K562 (cell line): ENCODE measurements at regions not wholly inside any gene's neighbourhood (a gene's known extent, or its start where the extent isn't known, plus 50 kb on each side); places are given as distances from the start of the nearest gene placed in this dataset.

Experiments used
- HEY1 ChIP-seq: fragments of 250-450 bp; sonication (Bioruptor Pico); IDR thresholded peaks from 2 replicates; pipeline ENCODE4 v1.5.0; 2020; ENCODE audit warnings: mild to moderate bottlenecking, moderate library complexity, borderline replicate concordance
- NR2C2 ChIP-seq, 2 experiments: fragments of 200-800 bp in 1 of 2; sonication (Bioruptor generic) in 1 of 2; sonication (generic) in 1 of 2; formaldehyde crosslinking in 1 of 2; IDR thresholded peaks; 2 replicates each; pipeline versions ENCODE4 v1.6.1 to v1.8.0; 2016 to 2022; ENCODE audit warnings: mild to moderate bottlenecking in 1 of 2, missing compliant biosample characterization in 1 of 2, missing genetic modification characterization in 1 of 2, missing genetic modification reagents in 1 of 2
- PRPF4 ChIP-seq: fragments of 200-400 bp; formaldehyde crosslinking; IDR thresholded peaks from one replicate; pipeline ENCODE4 v1.6.1; 2017; ENCODE audit warnings: low read length, low read depth, mild to moderate bottlenecking; ENCODE audit not compliant: insufficient read depth, poor library complexity, severe bottlenecking
- REST ChIP-seq, 2 experiments: fragments of 450-650 bp; formaldehyde crosslinking in 1 of 2; IDR thresholded peaks; 2 replicates each; pipeline versions ENCODE4 v1.4.0 to v1.6.1; 2014 to 2020; ENCODE audit warnings: mild to moderate bottlenecking in 2 of 2, borderline replicate concordance in 1 of 2, low read depth in 1 of 2
- TAF9B ChIP-seq: fragments of 450-650 bp; IDR thresholded peaks from 2 replicates; pipeline ENCODE4 v1.6.1; 2018; ENCODE audit warnings: mild to moderate bottlenecking; ENCODE audit not compliant: partially characterized antibody
- ZBTB34 ChIP-seq: fragments of 250-450 bp; sonication (Bioruptor Pico); IDR thresholded peaks from 2 replicates; pipeline ENCODE4 v1.8.0; 2021; ENCODE audit warnings: mild to moderate bottlenecking, moderate library complexity
- ZNF696 ChIP-seq: fragments of 250-450 bp; sonication (Bioruptor Pico); conservative IDR thresholded peaks from 2 replicates; pipeline ENCODE4 v1.4.0; 2020; ENCODE audit warnings: mild to moderate bottlenecking, moderate library complexity
- ZZZ3 ChIP-seq: fragments of 450-650 bp; IDR thresholded peaks from 2 replicates; pipeline ENCODE4 v1.6.1; 2016; ENCODE audit warnings: antibody characterized with exemption, mild to moderate bottlenecking, moderate library complexity
- TF ChIP-seq, protein P1 (sequence below): sonication (generic); formaldehyde crosslinking; IDR thresholded peaks from 2 replicates; pipeline ENCODE4 v1.8.0; 2023; ENCODE audit warnings: missing genetic modification reagents, mild to moderate bottlenecking, borderline replicate concordance
- TF ChIP-seq, protein P2 (sequence below): sonication (generic); formaldehyde crosslinking; IDR thresholded peaks from 2 replicates; pipeline ENCODE4 v1.8.1; 2023; ENCODE audit warnings: mild to moderate bottlenecking, missing genetic modification reagents, moderate library complexity

DNA sequence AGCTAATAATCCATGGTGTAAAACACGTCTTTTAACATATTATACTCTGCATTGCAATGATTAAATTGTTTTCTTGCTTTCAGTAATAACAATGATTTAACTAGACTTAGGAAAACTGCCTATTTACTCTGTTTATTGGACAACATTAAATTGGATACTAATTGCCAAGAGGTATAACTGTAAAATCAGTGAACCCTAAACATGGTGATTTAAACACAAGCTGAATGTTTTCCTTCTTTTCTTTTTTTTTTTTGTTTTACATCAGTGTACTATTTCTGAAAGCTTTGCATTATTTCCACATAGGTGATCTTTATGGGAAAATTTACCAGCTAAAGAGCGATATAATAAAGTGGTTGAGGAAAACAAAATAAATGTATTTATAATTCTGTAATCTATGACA, 276.7 kb downstream of the PCDH7 start (continued):
- TF ChIP-seq REST (IDR thresholded peaks at IDR 0.05; ENCODE audit: borderline replicate concordance) (no peak), REST (CRISPR knock-in tag; IDR thresholded peaks at IDR 0.05; ENCODE audit: low read depth) (no peak), ZZZ3 (no peak), TAF9B (no peak), NR2C2 (CRISPR knock-in tag; IDR thresholded peaks at IDR 0.05) (no peak), NR2C2 (tag; IDR thresholded peaks at IDR 0.05) (no peak), PRPF4 (no peak), ZBTB34 (CRISPR knock-in tag) (no peak), HEY1 (CRISPR knock-in tag) (no peak), ZNF696 (CRISPR knock-in tag) (no peak)
- TF ChIP-seq, protein P1, sequence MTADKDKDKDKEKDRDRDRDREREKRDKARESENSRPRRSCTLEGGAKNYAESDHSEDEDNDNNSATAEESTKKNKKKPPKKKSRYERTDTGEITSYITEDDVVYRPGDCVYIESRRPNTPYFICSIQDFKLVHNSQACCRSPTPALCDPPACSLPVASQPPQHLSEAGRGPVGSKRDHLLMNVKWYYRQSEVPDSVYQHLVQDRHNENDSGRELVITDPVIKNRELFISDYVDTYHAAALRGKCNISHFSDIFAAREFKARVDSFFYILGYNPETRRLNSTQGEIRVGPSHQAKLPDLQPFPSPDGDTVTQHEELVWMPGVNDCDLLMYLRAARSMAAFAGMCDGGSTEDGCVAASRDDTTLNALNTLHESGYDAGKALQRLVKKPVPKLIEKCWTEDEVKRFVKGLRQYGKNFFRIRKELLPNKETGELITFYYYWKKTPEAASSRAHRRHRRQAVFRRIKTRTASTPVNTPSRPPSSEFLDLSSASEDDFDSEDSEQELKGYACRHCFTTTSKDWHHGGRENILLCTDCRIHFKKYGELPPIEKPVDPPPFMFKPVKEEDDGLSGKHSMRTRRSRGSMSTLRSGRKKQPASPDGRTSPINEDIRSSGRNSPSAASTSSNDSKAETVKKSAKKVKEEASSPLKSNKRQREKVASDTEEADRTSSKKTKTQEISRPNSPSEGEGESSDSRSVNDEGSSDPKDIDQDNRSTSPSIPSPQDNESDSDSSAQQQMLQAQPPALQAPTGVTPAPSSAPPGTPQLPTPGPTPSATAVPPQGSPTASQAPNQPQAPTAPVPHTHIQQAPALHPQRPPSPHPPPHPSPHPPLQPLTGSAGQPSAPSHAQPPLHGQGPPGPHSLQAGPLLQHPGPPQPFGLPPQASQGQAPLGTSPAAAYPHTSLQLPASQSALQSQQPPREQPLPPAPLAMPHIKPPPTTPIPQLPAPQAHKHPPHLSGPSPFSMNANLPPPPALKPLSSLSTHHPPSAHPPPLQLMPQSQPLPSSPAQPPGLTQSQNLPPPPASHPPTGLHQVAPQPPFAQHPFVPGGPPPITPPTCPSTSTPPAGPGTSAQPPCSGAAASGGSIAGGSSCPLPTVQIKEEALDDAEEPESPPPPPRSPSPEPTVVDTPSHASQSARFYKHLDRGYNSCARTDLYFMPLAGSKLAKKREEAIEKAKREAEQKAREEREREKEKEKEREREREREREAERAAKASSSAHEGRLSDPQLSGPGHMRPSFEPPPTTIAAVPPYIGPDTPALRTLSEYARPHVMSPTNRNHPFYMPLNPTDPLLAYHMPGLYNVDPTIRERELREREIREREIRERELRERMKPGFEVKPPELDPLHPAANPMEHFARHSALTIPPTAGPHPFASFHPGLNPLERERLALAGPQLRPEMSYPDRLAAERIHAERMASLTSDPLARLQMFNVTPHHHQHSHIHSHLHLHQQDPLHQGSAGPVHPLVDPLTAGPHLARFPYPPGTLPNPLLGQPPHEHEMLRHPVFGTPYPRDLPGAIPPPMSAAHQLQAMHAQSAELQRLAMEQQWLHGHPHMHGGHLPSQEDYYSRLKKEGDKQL (CRISPR knock-in tag) = no peak
- TF ChIP-seq, protein P2, sequence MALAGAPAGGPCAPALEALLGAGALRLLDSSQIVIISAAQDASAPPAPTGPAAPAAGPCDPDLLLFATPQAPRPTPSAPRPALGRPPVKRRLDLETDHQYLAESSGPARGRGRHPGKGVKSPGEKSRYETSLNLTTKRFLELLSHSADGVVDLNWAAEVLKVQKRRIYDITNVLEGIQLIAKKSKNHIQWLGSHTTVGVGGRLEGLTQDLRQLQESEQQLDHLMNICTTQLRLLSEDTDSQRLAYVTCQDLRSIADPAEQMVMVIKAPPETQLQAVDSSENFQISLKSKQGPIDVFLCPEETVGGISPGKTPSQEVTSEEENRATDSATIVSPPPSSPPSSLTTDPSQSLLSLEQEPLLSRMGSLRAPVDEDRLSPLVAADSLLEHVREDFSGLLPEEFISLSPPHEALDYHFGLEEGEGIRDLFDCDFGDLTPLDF = no peak
